GM18868 (cell line): ENCODE measurements at regions not wholly inside any gene's neighbourhood (a gene's known extent, or its start where the extent isn't known, plus 50 kb on each side); places are given as distances from the start of the nearest gene placed in this dataset.

ENCODE experiments used
- ATAC-seq: cut with Tn5 transposase; IDR thresholded peaks from one replicate; pipeline ENCODE4 v1.9.1; 2021; ENCODE audit warnings: mild to moderate bottlenecking, moderate library complexity; ENCODE audit not compliant: unreplicated experiment

- no peak for ATAC-seq
These were observed 72.8 kb downstream of the KCNF1 start for GRCh38 chr2:10984418-10985135.

- no peak for ATAC-seq
These were observed 73.5 kb downstream of the KCNF1 start for GRCh38 chr2:10985260-10985659.

- no peak for ATAC-seq
These were observed 74.3 kb downstream of the KCNF1 start for GRCh38 chr2:10985901-10986535.

GRCh38 chr2:10987439-10987838 is 75.7 kb downstream of the KCNF1 start:
- no peak for ATAC-seq

GRCh38 chr2:10987861-10988260 is 76.1 kb downstream of the KCNF1 start:
- no peak for ATAC-seq

GRCh38 chr2:10989151-10989550 is 77.4 kb downstream of the KCNF1 start:
- no peak for ATAC-seq

GRCh38 chr2:10989782-10990181 is 78.0 kb downstream of the KCNF1 start:
- no peak for ATAC-seq

- ATAC-seq: no peak
These were observed 78.9 kb downstream of the KCNF1 start for GRCh38 chr2:10990561-10991111.

- no peak for ATAC-seq
These were observed 80.5 kb downstream of the KCNF1 start for GRCh38 chr2:10992023-10992791.

- ATAC-seq: no peak
These were observed 81.3 kb downstream of the KCNF1 start for GRCh38 chr2:10993001-10993481.

- ATAC-seq: no peak
These were observed 83.7 kb downstream of the KCNF1 start for GRCh38 chr2:10995366-10995970.

GRCh38 chr2:11004199-11004598 is 92.5 kb downstream of the KCNF1 start:
- ATAC-seq: no peak

- ATAC-seq: no peak
These were observed 93.3 kb downstream of the KCNF1 start for GRCh38 chr2:11005032-11005431.

- ATAC-seq: no peak
These were observed 94.5 kb downstream of the KCNF1 start for GRCh38 chr2:11006191-11006590.

GRCh38 chr2:11007331-11008264 is 95.9 kb downstream of the KCNF1 start:
- ATAC-seq: no peak

GRCh38 chr2:11008773-11009172 is 97.0 kb downstream of the KCNF1 start:
- ATAC-seq: no peak

- ATAC-seq: no peak
These were observed 97.4 kb downstream of the KCNF1 start for GRCh38 chr2:11009176-11009575.

- ATAC-seq: no peak
These were observed 98.2 kb downstream of the KCNF1 start for GRCh38 chr2:11009891-11010290.

GRCh38 chr2:11011359-11011758 is 99.6 kb downstream of the KCNF1 start:
- ATAC-seq: no peak

GRCh38 chr2:11012131-11012693 is 100.5 kb downstream of the KCNF1 start:
- ATAC-seq: no peak
